OCI-LY7 (cell line): ENCODE measurements at regions not wholly inside any gene's neighbourhood (a gene's known extent, or its start where the extent isn't known, plus 50 kb on each side); places are given as distances from the start of the nearest gene placed in this dataset.

Experiments used
- BruUV-seq: library from RNA; stranded (reverse); fragments of 400-500 nt; replicated peaks from 2 replicates; lab custom pipeline; 2021; lab: Mats Ljungman, UMichigan
- CTCF ChIA-PET: fragments of 300-600 bp; sonication (Branson Sonifier 250); formaldehyde crosslinking; loops from one replicate; lab custom pipeline; 2022; ENCODE audit warnings: antibody characterized with exemption; ENCODE audit not compliant: unreplicated experiment; lab: Charles Lee
- POLR2A ChIA-PET: fragments of 300-600 bp; sonication (Branson Sonifier 250); formaldehyde crosslinking; loops from one replicate; lab custom pipeline; 2022; ENCODE audit warnings: antibody characterized with exemption; lab: Charles Lee
- DNase-seq: peaks from one replicate; pipeline ENCODE4 v3.0.0-alpha.2; 2015; ENCODE audit warnings: low spot score
- H2AFZ ChIP-seq: fragments of 200-600 bp; sonication (generic), shearing (Covaris generic); 2 replicates; pipeline ENCODE4 v1.6.1; 2014; ENCODE audit warnings: mild to moderate bottlenecking, antibody characterized with exemption, low read length, moderate library complexity
- H3K27ac ChIP-seq: fragments of 200-600 bp; sonication (generic); 2 replicates; pipeline ENCODE4 v1.5.1; 2014; ENCODE audit warnings: mixed run types, low read depth, mild to moderate bottlenecking, moderate library complexity, low read length, inconsistent platforms; ENCODE audit not compliant: poor library complexity, severe bottlenecking
- H3K36me3 ChIP-seq: fragments of 200-600 bp; sonication (generic); 2 replicates; pipeline ENCODE4 v1.6.1; 2014; ENCODE audit warnings: mild to moderate bottlenecking, antibody characterized with exemption, low read length, moderate library complexity, mixed read lengths; ENCODE audit not compliant: insufficient read depth
- H3K4me1 ChIP-seq: fragments of 200-600 bp; sonication (generic); 2 replicates; pipeline ENCODE4 v1.5.1; 2014; ENCODE audit warnings: mild to moderate bottlenecking, low read length; ENCODE audit not compliant: insufficient read depth, poor library complexity, severe bottlenecking
- H3K4me2 ChIP-seq: fragments of 200-600 bp; sonication (generic); 2 replicates; pipeline ENCODE4 v1.6.1; 2014; ENCODE audit warnings: mild to moderate bottlenecking, low read length
- H3K4me3 ChIP-seq: fragments of 200-600 bp; sonication (generic); 2 replicates; pipeline ENCODE4 v1.5.1; 2014; ENCODE audit warnings: mild to moderate bottlenecking, low read depth, low read length; ENCODE audit not compliant: poor library complexity, severe bottlenecking
- H3K79me2 ChIP-seq: fragments of 200-600 bp; sonication (generic); 2 replicates; pipeline ENCODE4 v1.6.1; 2016; ENCODE audit warnings: low read depth, mild to moderate bottlenecking, low read length, moderate library complexity, mixed read lengths; ENCODE audit not compliant: insufficient read depth
- H3K9me2 ChIP-seq: fragments of 200-600 bp; sonication (generic); 2 replicates; pipeline ENCODE4 v1.6.1; 2016; ENCODE audit warnings: mild to moderate bottlenecking, low read length, mixed read lengths; ENCODE audit not compliant: insufficient read depth
- H3K9me3 ChIP-seq: fragments of 200-600 bp; sonication (generic); 2 replicates; pipeline ENCODE4 v1.6.1; 2014; ENCODE audit warnings: mild to moderate bottlenecking, mixed run types, low read length, mixed read lengths
- H4K20me1 ChIP-seq: fragments of 200-600 bp; sonication (generic); 2 replicates; pipeline ENCODE4 v1.6.1; 2014; ENCODE audit warnings: mild to moderate bottlenecking, antibody characterized with exemption, low read length, moderate library complexity, mixed read lengths; ENCODE audit not compliant: insufficient read depth
- CTCF ChIP-seq: fragments of 200-600 bp; sonication (generic); conservative IDR thresholded peaks from 2 replicates; pipeline ENCODE4 v1.5.1; 2014; ENCODE audit warnings: mild to moderate bottlenecking, antibody characterized with exemption, low read length, moderate library complexity, mixed read lengths
- EZH2phosphoT487 ChIP-seq: fragments of 200-600 bp; sonication (generic); IDR thresholded peaks from 2 replicates; pipeline ENCODE4 v1.6.1; 2018; ENCODE audit warnings: low read depth, borderline replicate concordance, mild to moderate bottlenecking, mixed run types, antibody characterized with exemption, low read length, moderate library complexity, mixed read lengths
- intact Hi-C: fragments of 100-400 bp; cut with micrococcal nuclease; formaldehyde crosslinking; loops from one replicate; pipeline ENCODE4 v1.10.0; 2022; ENCODE audit not compliant: unreplicated experiment

GRCh38 chr5:58075907-58076306 is 384.0 kb downstream of the PLK2 start:
- Histone ChIP-seq H3K36me3 (no peaks in the 10 kb centered on the region), H3K9me3 (no peaks in the 10 kb centered on the region), H3K4me2 (no peak overlapping the region), H3K4me1 (no peaks in the 10 kb centered on the region), H3K9me2 (no peaks in the 10 kb centered on the region), H3K4me3 (no peak overlapping the region), H3K27ac (no peak overlapping the region), H2AFZ (no peak overlapping the region), H3K79me2 (no peaks in the 10 kb centered on the region), H4K20me1 (no peaks in the 10 kb centered on the region)
- TF ChIP-seq EZH2phosphoT487 = no peak
- TF ChIP-seq CTCF = no peak
- DNase-seq = no peak
- ChIA-PET POLR2A (no interaction called here), CTCF (no interaction called here)
- no TSS peak for BruUV-seq
- intact Hi-C loops = no loop called here

- H3K27ac ChIP-seq = no peak overlapping the region
- no TSS peak for BruUV-seq
- no peaks in the 10 kb centered on the region for H4K20me1 ChIP-seq
- no peaks in the 10 kb centered on the region for H3K4me1 ChIP-seq
- intact Hi-C loops = no loop called here
- no peaks in the 10 kb centered on the region for H3K9me2 ChIP-seq
- POLR2A ChIA-PET = interaction anchor here (1.1 kb wide), 1 partner anchor 9 kb away, joined by 4 read pairs; no protein-coding TSS in a partner anchor
- no peak overlapping the region for H3K4me2 ChIP-seq
- no peak overlapping the region for H2AFZ ChIP-seq
- H3K79me2 ChIP-seq = no peaks in the 10 kb centered on the region
- DNase-seq = no peak
- no peaks in the 10 kb centered on the region for H3K9me3 ChIP-seq
- no peak overlapping the region for H3K4me3 ChIP-seq
- no peak for TF ChIP-seq CTCF
- TF ChIP-seq EZH2phosphoT487 = no peak
- CTCF ChIA-PET = interaction anchor here (0.6 kb wide), 1 partner anchor 269 kb away, joined by 3 read pairs; no protein-coding TSS in a partner anchor
- H3K36me3 ChIP-seq = no peaks in the 10 kb centered on the region
These were observed 385.2 kb downstream of the PLK2 start for GRCh38 chr5:58074717-58075116.

GRCh38 chr5:58074222-58074621 is 385.7 kb downstream of the PLK2 start:
- H3K4me2 ChIP-seq = no peak overlapping the region
- H3K4me3 ChIP-seq = no peak overlapping the region
- POLR2A ChIA-PET = interaction anchor here (1.1 kb wide), 1 partner anchor 9 kb away, joined by 4 read pairs; no protein-coding TSS in a partner anchor
- no peak for DNase-seq
- H3K9me3 ChIP-seq = no peaks in the 10 kb centered on the region
- no peaks in the 10 kb centered on the region for H3K36me3 ChIP-seq
- CTCF ChIA-PET = interaction anchor here (0.5 kb wide), 1 partner anchor 261 kb away, joined by 4 read pairs; no protein-coding TSS in a partner anchor
- no TSS peak for BruUV-seq
- H3K9me2 ChIP-seq = no peaks in the 10 kb centered on the region
- no peak for TF ChIP-seq CTCF
- TF ChIP-seq EZH2phosphoT487 = no peak
- H3K4me1 ChIP-seq = no peaks in the 10 kb centered on the region
- H3K27ac ChIP-seq = no peak overlapping the region
- H3K79me2 ChIP-seq = no peaks in the 10 kb centered on the region
- no peak overlapping the region for H2AFZ ChIP-seq
- intact Hi-C loops = no loop called here
- no peaks in the 10 kb centered on the region for H4K20me1 ChIP-seq
